ENCODE measurements at regions not wholly inside any gene's neighbourhood (a gene's known extent, or its start where the extent isn't known, plus 50 kb on each side); places are given as distances from the start of the nearest gene placed in this dataset.

GRCh38 chr10:113447278-113447677, 105.6 kb upstream of the HABP2 start:
- DNase-seq (ENCODE audit: low read depth): no peak
- H3K4me3 ChIP-seq (ENCODE audit: control insufficient read depth, low read depth, low read length): no peak overlapping the region

GRCh38 chr10:113449006-113449695, 103.7 kb upstream of the HABP2 start:
- TF ChIP-seq CTCF (IDR thresholded peaks at IDR 0.05; ENCODE audit: control insufficient read depth, insufficient read depth, low read depth, low read length, missing control alignments): no peak
- no peak for DNase-seq (ENCODE audit: low read depth)
- no peak overlapping the region for H3K4me3 ChIP-seq (ENCODE audit: control insufficient read depth, low read depth, low read length)

More at GRCh38 chr10:113447278-113447677, 105.6 kb upstream of the HABP2 start:
- no peak for TF ChIP-seq CTCF (IDR thresholded peaks at IDR 0.05; ENCODE audit: control insufficient read depth, insufficient read depth, low read depth, low read length, missing control alignments)

- no peak for DNase-seq (ENCODE audit: low read depth)
- TF ChIP-seq CTCF (IDR thresholded peaks at IDR 0.05; ENCODE audit: control insufficient read depth, insufficient read depth, low read depth, low read length, missing control alignments): no peak
- no peak overlapping the region for H3K4me3 ChIP-seq (ENCODE audit: control insufficient read depth, low read depth, low read length)
Measured at GRCh38 chr10:113450046-113450804, 102.6 kb upstream of the HABP2 start.

GRCh38 chr10:113450906-113451305, 101.9 kb upstream of the HABP2 start:
- TF ChIP-seq CTCF (IDR thresholded peaks at IDR 0.05; ENCODE audit: control insufficient read depth, insufficient read depth, low read depth, low read length, missing control alignments): no peak
- no peak overlapping the region for H3K4me3 ChIP-seq (ENCODE audit: control insufficient read depth, low read depth, low read length)
- no peak for DNase-seq (ENCODE audit: low read depth)

- DNase-seq (ENCODE audit: low read depth): no peak
Measured at GRCh38 chr10:113452146-113452845, 100.6 kb upstream of the HABP2 start.

More at GRCh38 chr10:113452146-113452845, 100.6 kb upstream of the HABP2 start:
- no peak overlapping the region for H3K4me3 ChIP-seq (ENCODE audit: control insufficient read depth, low read depth, low read length)
- no peak for TF ChIP-seq CTCF (IDR thresholded peaks at IDR 0.05; ENCODE audit: control insufficient read depth, insufficient read depth, low read depth, low read length, missing control alignments)

Measured in AG09309 (cell line).